GM12878 (cell line): ENCODE measurements at regions not wholly inside any gene's neighbourhood (a gene's known extent, or its start where the extent isn't known, plus 50 kb on each side); places are given as distances from the start of the nearest gene placed in this dataset.

Experiments used
- ATAC-seq: fragments of 200-7000 bp; cut with Tn5 transposase; 3 replicates; pipeline ENCODE4 v1.9.1; 2020; ENCODE audit warnings: mild to moderate bottlenecking, moderate library complexity
- BruUV-seq: library from RNA; stranded (reverse); fragments of 400-500 nt; replicated peaks from 2 replicates; lab custom pipeline; 2021; lab: Mats Ljungman, UMichigan
- CTCF ChIA-PET: fragments of 300-600 bp; sonication (Branson Sonifier 250); formaldehyde crosslinking; extraction: SDS; loops from one replicate; lab custom pipeline; 2021; ENCODE audit warnings: inconsistent platforms; lab: Yijun Ruan, JAX
- POLR2A ChIA-PET: fragments of 350-600 bp; formaldehyde crosslinking; extraction: SDS; loops from one replicate; lab custom pipeline; 2021; ENCODE audit warnings: inconsistent platforms; lab: Charles Lee
- RAD21 ChIA-PET: fragments of 300-600 bp; sonication (Branson Sonifier 250); formaldehyde crosslinking; loops from one replicate; lab custom pipeline; 2023; ENCODE audit warnings: antibody characterized with exemption; ENCODE audit not compliant: unreplicated experiment; lab: Charles Lee
- SMC1A ChIA-PET: fragments of 300-600 bp; sonication (Branson Sonifier 250); formaldehyde crosslinking; loops from one replicate; lab custom pipeline; 2023; ENCODE audit not compliant: unreplicated experiment, uncharacterized antibody; lab: Charles Lee
- DNase-seq: peaks from one replicate; pipeline ENCODE4 v3.0.0-alpha.2; 2011; ENCODE audit warnings: low read depth, low spot score
- FAIRE-seq: peaks from 3 replicates; lab custom pipeline; 2011; peaks lifted over from hg19 to GRCh38; lab: Jason Lieb, UNC
- H2AFZ ChIP-seq: 2 replicates; pipeline ENCODE4 v1.6.0; 2011; ENCODE audit warnings: low read depth, low read length, control low read depth; ENCODE audit not compliant: control insufficient read depth
- H3K27ac ChIP-seq: 2 replicates; pipeline ENCODE4 v1.5.1; 2011; ENCODE audit warnings: control low read depth; ENCODE audit not compliant: control insufficient read depth, insufficient read depth
- H3K27me3 ChIP-seq, 2 experiments: replicated peaks in 1 of 2; 2 replicates each; pipeline versions ENCODE4 v1.6.0 to v1.6.1; 2011; ENCODE audit warnings: low read length in 1 of 2; ENCODE audit not compliant: control insufficient read depth in 2 of 2, insufficient read depth in 2 of 2
- H3K36me3 ChIP-seq, 2 experiments: 2 replicates each; pipeline ENCODE4 v1.5.1; 2011; ENCODE audit warnings: low read length in 1 of 2; ENCODE audit not compliant: control insufficient read depth in 2 of 2, insufficient read depth in 2 of 2
- H3K4me1 ChIP-seq: 2 replicates; pipeline ENCODE4 v1.6.1; 2011; ENCODE audit warnings: mild to moderate bottlenecking, low read length, moderate library complexity, mixed read lengths; ENCODE audit not compliant: control insufficient read depth, insufficient read depth
- H3K4me2 ChIP-seq: 2 replicates; pipeline ENCODE4 v1.6.0; 2011; ENCODE audit warnings: control low read depth; ENCODE audit not compliant: control insufficient read depth, insufficient read depth
- H3K4me3 ChIP-seq: fragments of 200-600 bp; sonication (generic); 2 replicates; pipeline ENCODE4 v1.5.1; 2016
- H3K79me2 ChIP-seq: 2 replicates; pipeline ENCODE4 v1.6.0; 2011; ENCODE audit warnings: low read length; ENCODE audit not compliant: control insufficient read depth, insufficient read depth
- H3K9ac ChIP-seq: 2 replicates; pipeline ENCODE4 v1.8.0; 2011; ENCODE audit warnings: low read length, control low read depth, mixed read lengths; ENCODE audit not compliant: control insufficient read depth, insufficient read depth
- H3K9me3 ChIP-seq: replicated peaks from 3 replicates; pipeline ENCODE4 v1.5.1; 2011; ENCODE audit warnings: mild to moderate bottlenecking, low read length; ENCODE audit not compliant: control insufficient read depth, insufficient read depth
- H4K20me1 ChIP-seq: 2 replicates; pipeline ENCODE4 v1.6.0; 2011; ENCODE audit not compliant: control insufficient read depth, insufficient read depth
- BHLHE40 ChIP-seq, 2 experiments: fragments of 450-650 bp in 1 of 2; IDR thresholded peaks; 2 replicates each; pipeline ENCODE4 v1.6.1; 2011 to 2017; ENCODE audit warnings: low read depth in 2 of 2, borderline replicate concordance in 1 of 2, improper control_type of control experiment in 1 of 2, low read length in 1 of 2, mild to moderate bottlenecking in 1 of 2
- HCFC1 ChIP-seq: fragments of 150-350 bp; IDR thresholded peaks from 2 replicates; pipeline ENCODE4 v1.6.1; 2014; ENCODE audit warnings: low read length
- KAT2A ChIP-seq: conservative IDR thresholded peaks from 2 replicates; pipeline ENCODE4 v1.6.1; 2011; ENCODE audit warnings: low read depth, low read length; ENCODE audit not compliant: control insufficient read depth
- KLF5 ChIP-seq: fragments of 450-650 bp; IDR thresholded peaks from 2 replicates; pipeline ENCODE4 v1.6.1; 2014; ENCODE audit warnings: mild to moderate bottlenecking; ENCODE audit not compliant: partially characterized antibody
- NKRF ChIP-seq: fragments of 450-650 bp; conservative IDR thresholded peaks from 2 replicates; pipeline ENCODE4 v1.6.1; 2017; ENCODE audit warnings: mild to moderate bottlenecking, moderate library complexity
- NR2C1 ChIP-seq: fragments of 450-650 bp; IDR thresholded peaks from 2 replicates; pipeline ENCODE4 v1.6.1; 2017; ENCODE audit warnings: antibody characterized with exemption, mild to moderate bottlenecking, moderate library complexity
- PAX5 ChIP-seq: IDR thresholded peaks from 2 replicates; pipeline ENCODE4 v1.6.1; 2011; ENCODE audit warnings: low read depth, low read length, borderline replicate concordance
- POLR2A ChIP-seq: IDR thresholded peaks from 2 replicates; pipeline ENCODE4 v1.6.1; 2011; ENCODE audit warnings: low read depth, mild to moderate bottlenecking, low read length
- POLR2AphosphoS2 ChIP-seq: IDR thresholded peaks from 2 replicates; pipeline ENCODE4 v1.6.1; 2011; ENCODE audit warnings: low read depth, mild to moderate bottlenecking, low read length, improper control_type of control experiment, moderate library complexity
- ZNF207 ChIP-seq: fragments of 450-650 bp; IDR thresholded peaks from 2 replicates; pipeline ENCODE4 v1.6.1; 2014; ENCODE audit warnings: antibody characterized with exemption, mild to moderate bottlenecking, borderline replicate concordance
- ZNF217 ChIP-seq: fragments of 450-650 bp; IDR thresholded peaks from 2 replicates; pipeline ENCODE4 v1.6.1; 2017; ENCODE audit warnings: antibody characterized with exemption, mild to moderate bottlenecking
- ZNF274 ChIP-seq: IDR thresholded peaks from one replicate; pipeline ENCODE4 v1.8.0; 2011; ENCODE audit not compliant: insufficient read length, insufficient read depth
- ZZZ3 ChIP-seq: IDR thresholded peaks from 2 replicates; pipeline ENCODE4 v1.6.1; 2011; ENCODE audit warnings: low read depth; ENCODE audit not compliant: control insufficient read depth, insufficient read length
- WGBS: methylation state at CpG from one replicate; pipeline ENCODE4 v1.1.6; 2016; ENCODE audit warnings: low lambda C conversion rate; ENCODE audit not compliant: insufficient replicate concordance, insufficient coverage; ENCODE audit errors: missing lambda C conversion rate; 5-methylcytosine and 5-hydroxymethylcytosine counted together
- in situ Hi-C: fragments of 300-500 bp; cut with MboI; formaldehyde crosslinking; loops from 9 replicates; pipeline ENCODE4 v1.14.3; 2018; ENCODE audit warnings: mixed read lengths
- intact Hi-C: fragments of 100-400 bp; cut with micrococcal nuclease; formaldehyde crosslinking; loops from one replicate; pipeline ENCODE4 v1.14.2; 2022; ENCODE audit not compliant: unreplicated experiment
- TF ChIP-seq, protein P1 (sequence below): fragments of 450-650 bp; IDR thresholded peaks from 2 replicates; pipeline ENCODE4 v1.6.1; 2014; ENCODE audit warnings: mild to moderate bottlenecking

GRCh38 chr3:30227571-30228301, 378.7 kb upstream of the TGFBR2 start:
- POLR2A ChIA-PET, result no interaction called here
- H2AFZ ChIP-seq, result no peak overlapping the region
- in situ Hi-C loops, result no loop called here
- H3K9me3 ChIP-seq, result no peaks in the 10 kb centered on the region
- WGBS, result 0% methylated on average over 2 of the region's 2 CpGs
- TF ChIP-seq, protein P1, sequence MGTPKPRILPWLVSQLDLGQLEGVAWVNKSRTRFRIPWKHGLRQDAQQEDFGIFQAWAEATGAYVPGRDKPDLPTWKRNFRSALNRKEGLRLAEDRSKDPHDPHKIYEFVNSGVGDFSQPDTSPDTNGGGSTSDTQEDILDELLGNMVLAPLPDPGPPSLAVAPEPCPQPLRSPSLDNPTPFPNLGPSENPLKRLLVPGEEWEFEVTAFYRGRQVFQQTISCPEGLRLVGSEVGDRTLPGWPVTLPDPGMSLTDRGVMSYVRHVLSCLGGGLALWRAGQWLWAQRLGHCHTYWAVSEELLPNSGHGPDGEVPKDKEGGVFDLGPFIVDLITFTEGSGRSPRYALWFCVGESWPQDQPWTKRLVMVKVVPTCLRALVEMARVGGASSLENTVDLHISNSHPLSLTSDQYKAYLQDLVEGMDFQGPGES, result no peak
- TF ChIP-seq, all 136 proteins: peak for 0
- Histone ChIP-seq H4K20me1 (no peaks in the 10 kb centered on the region), H3K4me3 (no peak overlapping the region), H3K27me3 (no peaks in the 10 kb centered on the region), H3K4me2 (no peak overlapping the region), H3K36me3 (no peaks in the 10 kb centered on the region), H3K9ac (no peak overlapping the region), H3K27ac (no peak overlapping the region), H3K4me1 (no peaks in the 10 kb centered on the region), H3K79me2 (no peaks in the 10 kb centered on the region)
- no TSS peak for BruUV-seq
- intact Hi-C loops, result no loop called here
- ChIA-PET RAD21 (no interaction called here), CTCF (interaction anchor here (1.6 kb wide), 1 partner anchor 37 kb away, joined by 4 read pairs; no protein-coding TSS in a partner anchor), SMC1A (no interaction called here)
- FAIRE-seq (no peak), DNase-seq (no peak), ATAC-seq (no peak)

DNA sequence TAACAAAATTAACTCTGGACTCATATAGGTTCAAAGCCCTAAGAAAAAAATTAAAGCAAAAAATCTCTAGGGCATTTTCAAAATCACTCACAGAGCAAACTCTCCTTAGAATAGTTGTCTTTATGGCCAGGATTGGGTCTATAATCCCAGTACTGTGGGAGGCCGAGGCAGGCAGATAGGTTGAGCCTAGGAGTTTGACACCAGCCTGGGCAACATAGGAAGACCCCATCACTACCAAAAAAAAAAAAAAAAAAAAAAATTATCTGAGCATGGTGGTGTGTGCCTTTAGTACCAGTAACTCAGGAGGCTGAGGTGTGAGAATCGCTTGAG, 378.1 kb upstream of the TGFBR2 start:
- 42% methylated on average over 2 of the region's 2 CpGs for WGBS
- in situ Hi-C loops (no loop called here), intact Hi-C loops (no loop called here)
- H3K9ac ChIP-seq, result no peak overlapping the region
- H3K4me1 ChIP-seq, result no peaks in the 10 kb centered on the region
- no TSS peak for BruUV-seq
- H3K36me3 ChIP-seq, result no peaks in the 10 kb centered on the region
- ChIA-PET SMC1A (no interaction called here), RAD21 (no interaction called here), CTCF (no interaction called here), POLR2A (no interaction called here)
- no peak overlapping the region for H3K4me2 ChIP-seq
- DNase-seq (no peak), FAIRE-seq (no peak), ATAC-seq (no peak)
- no peaks in the 10 kb centered on the region for H3K27me3 ChIP-seq
- H3K9me3 ChIP-seq, result no peaks in the 10 kb centered on the region
- no peak overlapping the region for H2AFZ ChIP-seq
- no peaks in the 10 kb centered on the region for H4K20me1 ChIP-seq
- H3K79me2 ChIP-seq, result no peaks in the 10 kb centered on the region
- no peak overlapping the region for H3K27ac ChIP-seq
- H3K4me3 ChIP-seq, result no peak overlapping the region
- TF ChIP-seq POLR2AphosphoS2 (no peak), PAX5 (no peak), NR2C1 (no peak), ZNF207 (no peak), ZNF274 (no peak), ZZZ3 (no peak), HCFC1 (no peak), BHLHE40 (IDR thresholded peaks at IDR 0.05; ENCODE audit: borderline replicate concordance in 1 of 2, low read depth in 2 of 2, low read length in 1 of 2) (no peak), NKRF (no peak), KLF5 (no peak), ZNF217 (no peak), POLR2A (no peak), KAT2A (no peak)
